Stimulated activated naive CD8-positive, alpha-beta T cell treated with anti-CD3 and anti-CD28 coated beads, Interleukin-15, amount 100 ng/mL, for 72 hours (primary cell): ENCODE measurements at regions not wholly inside any gene's neighbourhood (a gene's known extent, or its start where the extent isn't known, plus 50 kb on each side); places are given as distances from the start of the nearest gene placed in this dataset.

Experiments used
- ATAC-seq: fragments of 150-1000 bp; cut with Tn5 transposase; 2 replicates; pipeline ENCODE4 v1.10.0; 2021; ENCODE audit warnings: mild to moderate bottlenecking, moderate library complexity
- DNase-seq, 2 donors: peaks; one replicate each; pipeline ENCODE4 v3.0.0; 2021 to 2022
- H3K27ac Mint-ChIP-seq, 2 donors: one replicate each; pipeline ENCODE4 v1.8.0; 2022; ENCODE audit warnings: mild to moderate bottlenecking in 2 of 2, mixed read lengths in 2 of 2, moderate library complexity in 2 of 2
- H3K27me3 Mint-ChIP-seq: one replicate; pipeline ENCODE4 v1.8.0; 2022; ENCODE audit warnings: mixed read lengths
- H3K4me1 Mint-ChIP-seq: one replicate; pipeline ENCODE4 v1.8.0; 2022; ENCODE audit warnings: mild to moderate bottlenecking, mixed read lengths
- H3K4me3 Mint-ChIP-seq, 2 donors: one replicate each; pipeline ENCODE4 v1.8.0; 2022; ENCODE audit warnings: mild to moderate bottlenecking in 2 of 2, mixed read lengths in 2 of 2, moderate library complexity in 1 of 2
- H3K9me3 Mint-ChIP-seq, 2 donors: one replicate each; pipeline ENCODE4 v1.8.0; 2022; ENCODE audit warnings: mixed read lengths in 2 of 2

DNA sequence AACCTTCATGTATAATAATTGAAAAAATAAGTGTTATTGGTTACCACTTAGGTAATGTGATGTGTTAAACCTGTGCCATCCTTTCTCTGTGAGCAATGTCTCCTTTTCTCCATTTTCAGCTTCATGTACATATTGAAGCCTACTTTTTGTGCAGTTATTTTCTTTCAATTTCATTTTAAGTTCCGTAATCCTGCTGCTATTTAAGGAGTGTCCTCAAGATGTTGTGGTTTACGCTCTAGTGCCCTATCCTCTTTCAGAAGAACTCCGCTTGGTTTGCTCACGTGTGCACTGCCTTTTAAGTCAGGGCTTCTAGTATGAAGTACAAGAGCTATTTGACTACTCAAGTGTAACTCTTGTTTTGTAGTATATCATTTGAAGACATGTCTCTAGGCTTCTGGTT lies 2253.2 kb upstream of the TENM3 start:
- peaks cover 0 to 9% of the 10 kb centered on the region in 2 donors for H3K9me3 Mint-ChIP-seq
- H3K4me1 Mint-ChIP-seq: no peaks in the 10 kb centered on the region
- ATAC-seq: no peak
- DNase-seq: no peak
- H3K4me3 Mint-ChIP-seq: no peak overlapping the region
- H3K27me3 Mint-ChIP-seq: no peaks in the 10 kb centered on the region
- no peak overlapping the region for H3K27ac Mint-ChIP-seq

DNA sequence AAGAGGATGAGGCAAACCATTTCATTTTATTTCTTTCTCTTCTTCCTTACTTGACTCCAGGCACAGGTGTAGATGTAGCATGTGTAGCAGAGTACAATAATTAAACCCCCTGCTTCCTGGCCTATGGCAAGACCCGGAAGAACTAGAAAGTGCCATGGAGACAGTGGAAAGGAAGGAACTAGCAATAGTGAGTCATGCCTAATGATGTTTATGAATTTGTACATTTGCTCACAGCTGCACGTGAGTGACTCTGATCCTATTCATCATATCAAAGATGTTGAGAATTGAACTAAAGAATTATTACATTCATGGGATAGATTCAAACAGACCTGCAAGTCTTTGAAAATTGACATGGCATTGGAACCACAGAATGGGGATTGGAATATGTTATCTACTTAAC lies 2233.9 kb upstream of the TENM3 start:
- ATAC-seq (no peak), DNase-seq (no peak)
- H3K27ac Mint-ChIP-seq: no peak overlapping the region
- peaks cover 8% of the 10 kb centered on the region for H3K27me3 Mint-ChIP-seq
- H3K9me3 Mint-ChIP-seq: peaks cover 0 to 5% of the 10 kb centered on the region in 2 donors
- no peak overlapping the region for H3K4me3 Mint-ChIP-seq
- H3K4me1 Mint-ChIP-seq: no peaks in the 10 kb centered on the region

DNA sequence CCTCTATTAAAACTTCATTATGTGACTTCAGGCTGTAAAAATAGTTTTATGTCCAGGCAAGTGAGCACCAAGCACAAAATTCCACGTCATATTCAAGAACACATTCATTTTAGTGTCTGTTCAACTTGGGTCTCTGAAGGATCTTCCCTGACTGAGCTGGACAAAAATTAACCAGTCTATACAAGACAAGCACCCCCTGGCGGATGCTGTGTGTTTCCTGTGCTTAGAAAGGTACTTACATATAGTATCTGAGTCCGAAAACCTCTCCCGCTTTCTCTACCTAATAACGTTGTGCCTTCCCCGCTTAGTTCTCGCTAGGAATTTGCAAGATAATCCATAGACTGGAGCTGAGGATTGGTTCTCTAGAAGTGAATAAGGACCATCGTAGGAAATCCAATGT lies 2214.5 kb upstream of the TENM3 start:
- DNase-seq: no peak
- H3K4me3 Mint-ChIP-seq: no peak overlapping the region
- H3K9me3 Mint-ChIP-seq: peaks cover 0 to 2% of the 10 kb centered on the region in 2 donors
- no peak overlapping the region for H3K27ac Mint-ChIP-seq
- no peaks in the 10 kb centered on the region for H3K4me1 Mint-ChIP-seq
- ATAC-seq: no peak
- H3K27me3 Mint-ChIP-seq: no peaks in the 10 kb centered on the region

DNA sequence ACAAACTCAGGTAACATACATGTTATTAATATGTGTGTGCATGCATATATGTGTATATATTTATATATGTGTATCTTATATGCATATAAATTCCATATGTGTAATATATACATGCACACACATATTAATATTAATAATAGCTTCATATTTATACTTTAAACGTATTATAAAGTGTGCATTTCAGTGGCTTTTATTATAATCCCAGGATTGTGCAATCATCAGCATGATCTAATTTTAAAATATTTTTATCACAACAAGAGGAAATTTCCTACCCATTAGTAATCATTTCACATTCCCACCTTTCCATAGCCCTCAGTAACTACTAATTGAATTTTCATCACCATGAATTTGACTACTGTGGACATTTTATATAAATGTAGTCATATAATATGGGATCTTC lies 2211.9 kb upstream of the TENM3 start:
- Mint-ChIP-seq H3K4me3 (no peak overlapping the region), H3K9me3 (peaks cover 0 to 7% of the 10 kb centered on the region in 2 donors), H3K27ac (no peak overlapping the region), H3K4me1 (no peaks in the 10 kb centered on the region), H3K27me3 (no peaks in the 10 kb centered on the region)
- no peak for DNase-seq
- ATAC-seq: no peak

DNA sequence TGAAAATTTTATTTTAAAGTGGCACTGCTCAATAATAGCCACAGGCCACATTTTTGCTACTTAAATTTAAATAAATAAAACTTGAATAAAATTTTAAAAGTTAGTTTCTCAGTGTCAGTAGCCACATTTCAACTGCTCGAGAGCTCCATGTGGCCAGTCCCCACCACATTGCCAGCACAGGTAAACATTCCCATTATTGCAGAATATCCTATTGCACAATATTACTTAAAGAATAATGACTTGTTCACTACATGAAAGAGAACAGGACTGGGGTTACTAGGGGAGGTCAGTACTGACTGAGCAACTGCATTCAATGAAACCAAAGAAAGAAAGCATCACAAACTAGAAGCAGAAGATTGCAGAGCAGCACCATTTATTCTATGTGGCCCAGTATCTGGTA lies 2201.6 kb upstream of the TENM3 start:
- Mint-ChIP-seq H3K9me3 (peaks cover 7% of the 10 kb centered on the region in 2 donors), H3K27ac (no peak overlapping the region), H3K4me1 (no peaks in the 10 kb centered on the region), H3K4me3 (no peak overlapping the region), H3K27me3 (peaks cover 7% of the 10 kb centered on the region)
- DNase-seq (no peak), ATAC-seq (no peak)

DNA sequence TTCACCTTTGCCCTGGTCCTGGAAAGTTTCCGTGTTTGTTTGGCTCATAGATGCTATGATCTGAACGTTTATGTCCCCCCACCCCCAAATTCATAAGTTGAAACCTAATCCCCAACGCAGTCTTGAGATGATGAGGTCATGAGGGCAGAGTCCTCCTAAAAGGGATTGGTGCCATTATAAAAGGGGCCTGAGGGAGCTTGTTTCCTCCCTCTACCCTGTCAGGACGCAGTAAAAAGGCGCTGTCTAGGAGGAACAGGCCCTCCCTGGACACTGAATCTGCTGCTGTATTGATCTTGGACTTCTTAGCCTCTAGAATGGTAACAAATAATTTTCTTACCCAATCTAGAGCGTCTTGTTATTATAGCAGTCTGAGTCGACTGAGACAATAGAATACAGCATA lies 2190.6 kb upstream of the TENM3 start:
- DNase-seq (no peak), ATAC-seq (no peak)
- H3K27ac Mint-ChIP-seq: no peak overlapping the region
- H3K4me1 Mint-ChIP-seq: no peaks in the 10 kb centered on the region
- peaks cover 34% of the 10 kb centered on the region for H3K27me3 Mint-ChIP-seq
- H3K9me3 Mint-ChIP-seq: peaks cover 0 to 4% of the 10 kb centered on the region in 2 donors
- no peak overlapping the region for H3K4me3 Mint-ChIP-seq

DNA sequence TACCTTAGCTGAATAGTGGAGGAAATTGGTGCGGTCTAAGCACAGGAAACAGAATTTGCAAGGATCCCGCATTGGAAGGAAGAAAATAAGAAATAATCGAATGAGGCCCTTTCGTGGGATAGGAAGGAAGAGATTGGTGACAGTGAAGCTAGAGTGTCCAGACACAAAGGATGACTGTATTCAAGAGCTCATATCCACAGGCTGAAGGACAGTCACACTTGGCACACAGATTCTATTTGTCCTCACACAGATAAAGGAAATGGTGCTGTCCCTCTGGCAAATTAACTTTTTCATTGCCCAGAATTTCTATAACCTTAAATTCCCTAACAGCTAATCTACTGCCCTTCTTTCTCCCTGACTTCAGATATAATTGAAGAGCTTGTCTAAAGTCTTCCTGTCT lies 2188.9 kb upstream of the TENM3 start:
- no peak for DNase-seq
- peaks cover 2% of the 10 kb centered on the region for H3K4me1 Mint-ChIP-seq
- peaks cover 42% of the 10 kb centered on the region for H3K27me3 Mint-ChIP-seq
- no peak for ATAC-seq
- H3K27ac Mint-ChIP-seq: no peak overlapping the region
- peaks cover 0 to 4% of the 10 kb centered on the region in 2 donors for H3K9me3 Mint-ChIP-seq
- no peak overlapping the region for H3K4me3 Mint-ChIP-seq

DNA sequence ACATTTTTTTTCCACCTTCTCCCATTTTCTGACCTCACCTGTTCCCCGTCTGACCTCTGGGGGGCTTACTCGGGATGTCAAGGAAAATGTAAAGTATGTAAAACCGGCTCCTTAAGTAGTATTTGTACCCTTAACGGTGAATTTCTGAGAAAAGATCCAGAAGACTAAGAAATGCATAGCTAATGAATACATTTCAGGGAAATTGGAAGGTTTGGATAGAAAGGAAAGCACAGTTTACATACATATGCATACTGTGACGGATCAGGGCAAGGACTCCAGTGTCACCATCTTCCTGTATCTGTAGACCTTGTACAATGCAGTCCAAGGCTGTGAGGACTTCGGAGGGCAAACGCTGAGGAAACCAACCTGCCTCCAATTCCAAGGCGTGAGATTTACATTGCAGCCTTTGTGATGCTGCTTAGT lies 2185.9 kb upstream of the TENM3 start:
- Mint-ChIP-seq H3K4me1 (peaks cover 8% of the 10 kb centered on the region), H3K4me3 (peak overlapping the region; percentile 19 to 75), H3K27me3 (peaks cover 61% of the 10 kb centered on the region), H3K27ac (no peak overlapping the region), H3K9me3 (peaks cover 0 to 4% of the 10 kb centered on the region in 2 donors)
- ATAC-seq: no peak
- DNase-seq: no peak

DNA sequence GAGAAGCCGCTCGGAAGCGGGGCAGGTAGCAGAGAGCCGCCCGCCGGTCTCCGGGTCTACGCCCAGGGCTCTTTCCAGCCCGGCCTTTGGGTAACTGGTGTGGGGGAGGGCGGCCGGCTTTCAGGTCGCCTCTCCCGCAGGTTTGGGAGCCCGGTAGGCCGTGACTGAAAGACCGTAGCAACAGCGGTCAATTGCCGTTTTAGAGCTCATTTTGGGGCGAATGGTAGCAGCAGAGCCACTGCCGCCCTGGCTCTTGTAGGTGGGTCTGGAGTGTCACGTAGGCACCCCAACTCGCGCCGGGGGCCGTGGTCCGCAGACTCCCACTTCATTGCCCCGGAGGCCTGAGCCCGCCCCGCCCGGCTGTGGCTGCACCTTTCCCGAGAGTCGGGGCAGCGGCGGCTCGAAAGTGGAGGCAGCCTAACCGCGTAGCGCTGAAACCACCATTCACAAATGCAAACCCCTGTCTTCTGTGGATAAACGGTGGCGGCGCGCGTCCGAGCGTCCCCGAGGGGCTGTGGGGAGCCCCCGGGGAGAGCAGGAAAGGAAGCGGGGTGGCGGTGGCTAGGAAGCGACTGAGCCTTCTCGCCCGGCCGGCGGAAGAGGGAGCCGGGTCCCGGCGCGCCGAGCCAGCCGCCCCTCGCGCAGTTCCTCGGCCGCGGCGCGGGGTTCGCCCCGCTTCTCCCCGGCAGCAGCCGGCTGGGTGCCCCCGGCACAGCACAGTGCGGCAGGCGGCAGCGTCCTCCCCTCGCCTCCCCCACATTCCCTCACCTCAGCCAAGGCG lies 2185.1 kb upstream of the TENM3 start:
- ATAC-seq: peak; percentile 52
- Mint-ChIP-seq H3K27me3 (peaks cover 66% of the 10 kb centered on the region), H3K4me3 (peak overlapping the region; percentile 19 to 75), H3K27ac (no peak overlapping the region), H3K9me3 (no peaks in the 10 kb centered on the region), H3K4me1 (peaks cover 8% of the 10 kb centered on the region)
- peak; percentile 9 to 21 for DNase-seq

DNA sequence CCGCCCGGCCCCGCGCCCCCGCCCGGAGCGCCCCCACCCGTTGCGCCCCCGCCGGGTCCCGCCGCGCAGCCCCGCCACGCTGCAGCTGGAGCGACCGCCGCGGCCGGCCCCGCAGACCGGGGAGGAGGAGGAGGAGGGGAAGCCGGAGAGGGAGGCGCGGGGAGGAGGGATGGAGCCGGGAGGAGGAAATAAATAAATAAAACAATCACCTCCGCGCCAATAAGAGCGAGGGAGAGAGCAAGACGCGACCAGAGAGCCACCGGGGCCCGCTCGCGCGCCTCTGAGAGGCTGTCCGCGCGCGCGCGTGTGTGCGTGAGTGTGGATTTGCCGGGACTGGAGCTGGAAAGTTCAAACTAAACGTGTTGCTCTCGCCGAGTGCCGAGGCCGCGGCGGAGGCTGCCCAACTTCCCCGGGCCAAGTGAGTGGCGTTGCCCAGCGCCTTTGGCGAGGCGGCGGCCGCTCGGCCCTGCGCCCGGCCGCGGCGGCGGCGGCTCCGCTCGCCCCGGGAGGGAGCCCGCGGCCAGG lies 2184.4 kb upstream of the TENM3 start:
- Mint-ChIP-seq H3K9me3 (no peaks in the 10 kb centered on the region), H3K4me3 (peak overlapping the region in 1 of 2 donors; percentile 86), H3K27ac (no peak overlapping the region), H3K4me1 (peaks cover 8% of the 10 kb centered on the region), H3K27me3 (peaks cover 66% of the 10 kb centered on the region)
- DNase-seq (peak in 1 of 2 donors; percentile 3), ATAC-seq (no peak)

DNA sequence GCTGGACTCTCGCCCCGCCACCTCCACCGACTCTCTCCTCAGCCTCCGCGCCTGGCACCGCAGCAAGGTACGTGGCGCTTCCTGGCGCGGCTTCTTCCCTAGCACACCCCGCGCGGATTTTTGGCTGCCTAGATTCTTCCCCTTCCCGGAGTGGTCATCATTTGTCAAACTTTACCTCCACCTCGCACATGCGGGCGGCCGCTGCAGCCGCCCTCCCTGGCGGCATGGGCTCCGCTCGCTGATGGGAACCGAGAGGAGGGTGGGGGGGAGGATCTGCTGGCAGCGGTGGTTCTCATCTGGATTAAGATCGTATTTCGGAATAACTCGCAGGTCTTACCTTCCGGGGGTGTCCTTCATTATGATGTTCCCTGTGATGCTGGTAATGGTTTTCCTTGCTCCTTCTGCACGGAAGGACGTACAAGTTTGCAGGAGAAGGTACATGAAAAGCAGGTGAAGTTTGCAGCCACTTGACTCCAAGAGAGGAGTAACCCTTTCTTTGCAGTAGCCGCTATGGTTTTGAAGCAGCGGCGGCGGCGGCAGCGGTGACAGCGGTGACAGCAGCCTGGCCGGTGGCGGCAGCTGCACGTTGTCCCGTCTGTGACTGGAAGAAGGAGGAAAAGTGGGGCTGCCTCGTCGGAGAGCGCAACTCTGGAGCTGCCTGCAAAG lies 2183.9 kb upstream of the TENM3 start:
- Mint-ChIP-seq H3K9me3 (no peaks in the 10 kb centered on the region), H3K27me3 (peaks cover 60% of the 10 kb centered on the region), H3K27ac (no peak overlapping the region), H3K4me1 (peaks cover 8% of the 10 kb centered on the region), H3K4me3 (peak overlapping the region; percentile 62 to 86)
- DNase-seq (peak in 1 of 2 donors; percentile 1), ATAC-seq (peak; percentile 23)

DNA sequence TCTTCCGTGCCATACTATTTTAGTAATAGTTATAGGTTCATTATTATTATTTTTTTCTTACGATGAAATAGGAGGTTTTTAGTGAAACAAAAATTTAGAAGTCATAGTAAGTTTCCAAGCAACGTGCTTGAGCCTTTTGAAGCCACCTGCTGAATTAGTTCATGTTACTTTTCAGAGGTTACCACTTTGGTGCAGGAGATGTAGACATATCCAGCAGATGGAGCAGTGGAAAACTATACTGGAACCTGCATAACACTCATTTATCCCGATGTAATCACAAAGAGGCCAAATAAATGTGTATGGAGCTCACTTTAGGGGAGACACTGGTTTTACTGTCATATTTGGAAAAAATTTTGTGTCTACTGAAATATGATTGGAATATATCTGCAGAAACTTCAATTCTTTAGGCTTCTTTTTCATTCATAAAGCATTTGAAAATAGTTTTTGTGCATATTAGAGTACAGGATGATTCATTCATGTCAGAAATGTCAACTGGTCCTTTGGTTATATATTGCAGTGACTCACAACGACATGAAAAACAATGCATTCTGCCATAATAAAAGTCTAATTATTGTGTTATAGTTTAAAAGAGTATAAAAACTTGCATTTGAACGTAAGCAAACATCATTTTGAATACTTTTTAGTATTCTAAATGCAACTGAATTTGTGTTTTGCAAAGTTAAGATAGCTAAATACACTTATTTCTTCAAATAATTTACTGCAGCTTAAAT lies 2182.9 kb upstream of the TENM3 start:
- DNase-seq: no peak

DNA sequence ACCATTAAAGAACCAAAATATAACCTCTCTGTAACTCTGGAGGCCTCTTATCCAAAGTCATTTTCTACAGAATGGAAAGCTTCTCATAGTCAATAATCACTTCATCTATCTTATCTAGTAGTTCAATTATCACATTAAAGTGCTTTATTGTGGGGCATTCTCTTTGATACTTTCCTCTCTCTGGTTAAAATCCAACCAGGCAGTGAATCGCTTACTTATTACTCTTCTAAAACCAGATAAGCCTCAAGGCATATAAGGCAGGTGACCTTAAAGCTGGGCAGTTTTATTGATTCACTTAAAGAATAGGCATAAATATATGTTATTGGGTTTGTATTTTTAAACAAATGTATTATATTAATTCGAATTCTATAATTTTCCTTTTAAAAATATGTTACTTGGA lies 2162.1 kb upstream of the TENM3 start:
- no peaks in the 10 kb centered on the region for H3K4me1 Mint-ChIP-seq
- peaks cover 10% of the 10 kb centered on the region for H3K27me3 Mint-ChIP-seq
- no peak for ATAC-seq
- H3K27ac Mint-ChIP-seq: no peak overlapping the region
- no peaks in the 10 kb centered on the region for H3K9me3 Mint-ChIP-seq
- no peak overlapping the region for H3K4me3 Mint-ChIP-seq
- DNase-seq: no peak

More for the DNA sequence above, 2182.9 kb upstream of the TENM3 start:
- peaks cover 8% of the 10 kb centered on the region for H3K4me1 Mint-ChIP-seq
- H3K9me3 Mint-ChIP-seq: no peaks in the 10 kb centered on the region
- H3K27ac Mint-ChIP-seq: no peak overlapping the region
- peaks cover 56% of the 10 kb centered on the region for H3K27me3 Mint-ChIP-seq
- ATAC-seq: no peak
- H3K4me3 Mint-ChIP-seq: no peak overlapping the region

DNA sequence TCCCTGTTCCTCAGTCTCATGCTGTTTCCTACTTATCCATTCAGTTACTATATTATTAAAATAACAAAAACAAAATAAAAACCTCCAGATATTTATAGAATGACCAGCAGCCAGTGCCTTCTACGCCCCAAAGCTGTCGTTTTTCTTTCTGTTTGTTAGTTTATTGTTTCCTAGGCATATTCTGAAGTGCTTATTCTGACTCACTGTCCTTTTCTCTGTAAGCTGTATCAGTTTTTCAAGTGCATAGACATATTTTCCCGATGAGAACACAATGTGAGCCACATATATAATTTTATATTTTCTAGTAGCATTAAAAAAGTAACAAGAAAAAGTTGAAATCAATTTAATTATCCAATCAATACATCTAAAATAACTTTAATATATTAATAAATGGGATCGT lies 2158.6 kb upstream of the TENM3 start:
- DNase-seq (no peak), ATAC-seq (no peak)
- Mint-ChIP-seq H3K4me3 (no peak overlapping the region), H3K27ac (peak overlapping the region in 1 of 2 donors; percentile 12), H3K27me3 (no peaks in the 10 kb centered on the region), H3K4me1 (no peaks in the 10 kb centered on the region), H3K9me3 (no peaks in the 10 kb centered on the region)

DNA sequence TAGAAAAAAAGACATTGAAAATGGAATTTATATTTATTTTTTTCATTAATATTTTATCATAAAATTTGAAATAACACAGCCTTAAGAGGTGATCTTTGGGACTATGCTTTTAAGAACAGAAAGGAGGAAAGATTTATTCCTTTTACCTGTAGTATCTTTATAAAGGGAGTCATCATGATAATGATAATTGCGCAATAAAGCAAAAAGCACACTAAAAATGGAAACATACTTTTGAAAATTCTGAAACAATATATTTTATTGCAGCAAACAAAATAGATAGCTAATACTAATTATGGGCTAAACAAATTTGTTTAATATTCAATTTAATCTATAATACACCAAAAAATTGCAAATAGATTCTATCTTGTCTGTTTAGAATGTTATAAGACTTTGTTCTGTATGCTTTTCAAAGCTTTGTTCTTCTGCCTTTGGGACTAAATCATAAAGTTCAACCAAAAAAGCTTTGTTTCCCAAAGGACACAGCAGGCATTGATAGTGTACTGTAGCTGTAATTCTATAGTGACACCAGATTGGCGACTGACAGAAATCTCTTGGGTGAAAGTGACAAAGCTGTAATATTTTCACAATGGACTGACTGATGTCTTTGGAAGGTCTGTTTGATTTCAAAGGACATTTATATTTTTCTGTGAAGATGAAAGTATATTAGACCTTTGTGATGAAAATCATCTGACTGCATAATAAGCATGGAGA lies 2156.6 kb upstream of the TENM3 start:
- DNase-seq (no peak), ATAC-seq (no peak)
- no peaks in the 10 kb centered on the region for H3K27me3 Mint-ChIP-seq
- no peak overlapping the region for H3K4me3 Mint-ChIP-seq
- H3K27ac Mint-ChIP-seq: no peak overlapping the region
- H3K4me1 Mint-ChIP-seq: no peaks in the 10 kb centered on the region
- H3K9me3 Mint-ChIP-seq: no peaks in the 10 kb centered on the region
